ENCODE measurements at regions not wholly inside any gene's neighbourhood (a gene's known extent, or its start where the extent isn't known, plus 50 kb on each side); places are given as distances from the start of the nearest gene placed in this dataset.

DNA sequence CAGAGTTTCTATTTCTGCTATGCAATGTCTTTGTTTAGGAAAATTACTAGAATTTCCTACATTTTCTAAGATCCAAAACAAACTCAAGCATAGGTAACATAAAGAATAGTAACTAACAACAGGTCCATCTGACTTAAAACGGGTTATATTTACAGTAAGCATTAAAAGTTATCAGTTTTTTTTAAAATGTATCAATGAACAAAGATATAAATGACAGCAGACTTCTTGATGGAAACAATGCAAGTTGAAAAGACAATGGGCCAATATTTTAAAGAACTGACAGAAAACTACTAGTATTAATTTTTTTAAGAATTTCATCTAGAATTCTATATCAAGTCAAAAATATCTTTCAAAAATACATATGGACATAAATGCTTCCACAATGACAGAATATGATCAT, 367.1 kb upstream of the MGAT4C start:
- no peak for TF ChIP-seq EZH2phosphoT487 (IDR thresholded peaks at IDR 0.05)
- TF ChIP-seq EZH2 (IDR thresholded peaks at IDR 0.05): no peak
- TF ChIP-seq CTCF (IDR thresholded peaks at IDR 0.05): no peak
